Neural crest cell (in vitro differentiated cells): ENCODE measurements at regions not wholly inside any gene's neighbourhood (a gene's known extent, or its start where the extent isn't known, plus 50 kb on each side); places are given as distances from the start of the nearest gene placed in this dataset.

Experiments used
- DNase-seq: peaks from one replicate; pipeline ENCODE4 v3.0.0; 2021; ENCODE audit warnings: low read depth, mixed read lengths, low spot score
- H3K27ac Mint-ChIP-seq: one replicate; pipeline ENCODE4 v1.8.0; 2021; ENCODE audit warnings: mild to moderate bottlenecking, mixed read lengths; ENCODE audit not compliant: unreplicated experiment
- H3K27me3 Mint-ChIP-seq: 2 replicates; pipeline ENCODE4 v1.8.0; 2021; ENCODE audit warnings: low read depth, mild to moderate bottlenecking, mixed read lengths
- H3K36me3 Mint-ChIP-seq: 2 replicates; pipeline ENCODE4 v1.8.0; 2021; ENCODE audit warnings: low read depth, mild to moderate bottlenecking, mixed read lengths
- H3K4me1 Mint-ChIP-seq: 2 replicates; pipeline ENCODE4 v1.8.0; 2021; ENCODE audit warnings: mixed read lengths
- H3K4me3 Mint-ChIP-seq: one replicate; pipeline ENCODE4 v1.8.0; 2021; ENCODE audit warnings: mild to moderate bottlenecking, mixed read lengths
- H3K9me3 Mint-ChIP-seq: 2 replicates; pipeline ENCODE4 v1.8.0; 2021; ENCODE audit warnings: mixed read lengths
- TF ChIP-seq, protein P1 (sequence below): fragments of 200-600 bp; sonication (generic); conservative IDR thresholded peaks from 2 replicates; pipeline ENCODE4 v1.5.0; 2021; ENCODE audit warnings: antibody characterized with exemption, mild to moderate bottlenecking

DNA sequence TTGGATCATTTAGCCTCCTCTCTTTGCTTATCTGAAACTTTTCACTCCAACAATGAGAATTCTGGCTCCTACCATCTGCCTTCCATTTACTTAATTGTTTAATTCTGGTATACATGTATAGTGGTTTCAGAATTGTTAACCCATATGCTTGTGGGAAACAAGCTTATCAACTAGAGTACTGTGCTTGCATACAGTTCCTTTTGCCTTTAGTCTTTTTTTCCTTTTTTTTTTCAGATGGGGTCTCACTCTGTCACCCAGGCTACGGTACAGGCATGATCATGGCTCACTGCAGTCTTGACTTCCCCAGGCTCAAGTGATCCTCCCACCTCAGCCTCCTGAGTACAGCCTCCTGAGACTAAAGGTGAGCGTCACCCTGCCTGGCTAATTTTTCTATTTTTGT is 153.8 kb upstream of the LHX5 start:
- no peak overlapping the region for H3K27ac Mint-ChIP-seq
- H3K27me3 Mint-ChIP-seq = peaks cover 72% of the 10 kb centered on the region
- H3K36me3 Mint-ChIP-seq = no peaks in the 10 kb centered on the region
- H3K4me3 Mint-ChIP-seq = no peak overlapping the region
- H3K4me1 Mint-ChIP-seq = no peaks in the 10 kb centered on the region
- DNase-seq = no peak
- TF ChIP-seq, protein P1, sequence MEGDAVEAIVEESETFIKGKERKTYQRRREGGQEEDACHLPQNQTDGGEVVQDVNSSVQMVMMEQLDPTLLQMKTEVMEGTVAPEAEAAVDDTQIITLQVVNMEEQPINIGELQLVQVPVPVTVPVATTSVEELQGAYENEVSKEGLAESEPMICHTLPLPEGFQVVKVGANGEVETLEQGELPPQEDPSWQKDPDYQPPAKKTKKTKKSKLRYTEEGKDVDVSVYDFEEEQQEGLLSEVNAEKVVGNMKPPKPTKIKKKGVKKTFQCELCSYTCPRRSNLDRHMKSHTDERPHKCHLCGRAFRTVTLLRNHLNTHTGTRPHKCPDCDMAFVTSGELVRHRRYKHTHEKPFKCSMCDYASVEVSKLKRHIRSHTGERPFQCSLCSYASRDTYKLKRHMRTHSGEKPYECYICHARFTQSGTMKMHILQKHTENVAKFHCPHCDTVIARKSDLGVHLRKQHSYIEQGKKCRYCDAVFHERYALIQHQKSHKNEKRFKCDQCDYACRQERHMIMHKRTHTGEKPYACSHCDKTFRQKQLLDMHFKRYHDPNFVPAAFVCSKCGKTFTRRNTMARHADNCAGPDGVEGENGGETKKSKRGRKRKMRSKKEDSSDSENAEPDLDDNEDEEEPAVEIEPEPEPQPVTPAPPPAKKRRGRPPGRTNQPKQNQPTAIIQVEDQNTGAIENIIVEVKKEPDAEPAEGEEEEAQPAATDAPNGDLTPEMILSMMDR = no peak
- H3K9me3 Mint-ChIP-seq = no peaks in the 10 kb centered on the region

DNA sequence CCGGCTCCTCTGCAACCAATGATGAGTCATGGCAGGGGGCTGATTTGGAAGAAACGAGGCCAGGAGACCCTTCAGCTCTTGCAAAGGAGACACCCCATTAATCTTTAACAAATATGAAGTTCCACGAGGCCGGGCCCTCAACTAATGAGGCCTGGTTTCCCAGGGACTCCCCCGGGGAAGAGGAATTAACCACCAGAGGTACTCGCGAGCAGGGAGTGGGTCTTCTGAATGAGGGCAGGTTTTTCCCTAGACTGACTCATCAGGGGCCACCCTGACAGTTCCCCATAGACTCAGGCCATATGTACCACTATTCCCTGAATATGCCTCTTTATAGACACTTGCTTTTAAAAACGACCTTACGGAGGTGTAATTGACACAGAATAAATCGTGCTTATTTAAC is 150.7 kb upstream of the LHX5 start:
- no peak for DNase-seq
- no peaks in the 10 kb centered on the region for H3K9me3 Mint-ChIP-seq
- no peaks in the 10 kb centered on the region for H3K36me3 Mint-ChIP-seq
- H3K4me3 Mint-ChIP-seq = no peak overlapping the region
- no peaks in the 10 kb centered on the region for H3K4me1 Mint-ChIP-seq
- TF ChIP-seq, protein P1 = no peak
- no peak overlapping the region for H3K27ac Mint-ChIP-seq
- H3K27me3 Mint-ChIP-seq = peaks cover 68% of the 10 kb centered on the region

DNA sequence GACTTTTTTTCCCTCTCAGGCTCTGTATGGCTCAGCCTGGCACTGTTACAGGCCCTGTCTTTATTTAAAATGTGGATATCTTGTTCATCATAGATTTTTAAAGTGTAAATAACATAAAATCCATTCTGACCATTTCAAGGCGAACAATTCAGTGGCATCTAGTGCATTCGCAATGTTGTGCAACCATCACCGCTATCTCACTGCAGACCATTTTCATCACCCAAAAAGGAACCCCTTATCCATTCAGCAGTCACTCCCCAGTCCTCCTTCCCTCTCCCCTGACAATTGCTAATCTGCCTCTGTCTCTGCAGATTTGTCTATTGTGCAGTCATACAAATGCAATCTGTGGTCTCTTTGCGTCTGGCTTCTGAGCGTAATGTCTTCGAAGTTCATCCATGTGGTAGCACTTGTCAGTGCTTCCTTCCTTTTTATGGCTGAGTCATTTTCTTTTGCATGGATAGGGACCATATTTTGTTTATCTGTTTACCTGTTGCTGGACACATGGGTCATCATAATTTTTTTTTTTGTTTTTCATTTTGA is 148.8 kb upstream of the LHX5 start:
- Mint-ChIP-seq H3K9me3 (no peaks in the 10 kb centered on the region), H3K27ac (no peak overlapping the region), H3K4me3 (no peak overlapping the region), H3K36me3 (no peaks in the 10 kb centered on the region), H3K27me3 (peaks cover 75% of the 10 kb centered on the region), H3K4me1 (no peaks in the 10 kb centered on the region)
- no peak for DNase-seq
- TF ChIP-seq, protein P1 = no peak

DNA sequence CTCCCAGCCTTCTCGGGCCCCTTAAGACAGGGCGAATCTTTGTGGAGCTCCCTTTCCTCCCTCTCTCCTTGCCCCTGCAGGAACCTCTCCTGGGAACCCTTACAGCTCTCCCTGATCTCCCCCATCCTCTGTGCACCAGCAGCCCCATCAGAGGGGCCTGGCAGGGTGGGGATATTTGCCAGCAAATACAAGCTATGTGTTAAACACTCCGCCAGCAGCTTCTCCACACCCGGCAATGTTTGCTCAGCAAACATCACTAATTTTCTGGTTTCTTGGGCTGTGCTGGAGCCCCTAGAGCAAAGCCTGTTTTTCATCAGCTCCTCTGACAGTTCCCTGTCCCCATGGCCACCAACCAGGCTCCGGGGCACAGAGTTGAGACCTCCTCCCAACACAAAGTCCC is 147.5 kb upstream of the LHX5 start:
- no peak for DNase-seq
- H3K4me1 Mint-ChIP-seq = no peaks in the 10 kb centered on the region
- no peaks in the 10 kb centered on the region for H3K36me3 Mint-ChIP-seq
- no peak overlapping the region for H3K27ac Mint-ChIP-seq
- H3K27me3 Mint-ChIP-seq = peaks cover 86% of the 10 kb centered on the region
- TF ChIP-seq, protein P1 = no peak
- no peaks in the 10 kb centered on the region for H3K9me3 Mint-ChIP-seq
- H3K4me3 Mint-ChIP-seq = no peak overlapping the region

DNA sequence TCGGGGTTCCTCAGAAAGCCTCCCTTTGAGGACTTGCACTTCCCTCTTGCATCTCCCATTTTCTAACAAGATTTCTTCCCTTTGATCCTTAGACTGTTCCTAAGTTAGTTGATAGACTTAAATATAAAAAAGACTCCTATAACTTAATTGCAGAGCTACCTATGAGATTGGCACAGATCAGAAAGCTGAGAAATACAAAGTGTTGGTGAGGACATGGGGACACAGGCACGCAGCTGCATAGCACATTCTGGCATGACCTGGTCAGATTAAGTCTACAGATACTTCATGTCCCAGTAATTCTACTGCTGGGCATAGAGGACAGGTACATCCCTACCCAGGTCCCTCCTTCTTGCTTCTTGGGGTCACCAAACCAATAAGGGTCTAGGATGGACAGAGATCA is 141.7 kb upstream of the LHX5 start:
- peaks cover 94% of the 10 kb centered on the region for H3K27me3 Mint-ChIP-seq

More for the DNA sequence above, 141.7 kb upstream of the LHX5 start:
- no peak for DNase-seq
- no peak overlapping the region for H3K27ac Mint-ChIP-seq
- H3K36me3 Mint-ChIP-seq = no peaks in the 10 kb centered on the region
- TF ChIP-seq, protein P1 = no peak
- H3K9me3 Mint-ChIP-seq = no peaks in the 10 kb centered on the region
- peaks cover 14% of the 10 kb centered on the region for H3K4me1 Mint-ChIP-seq
- H3K4me3 Mint-ChIP-seq = no peak overlapping the region
